Stimulated activated CD4-positive, alpha-beta T cell treated with anti-CD3 and anti-CD28 coated beads, Interleukin-2, amount 100 ng/mL, for 48 hours (primary cell): ENCODE measurements at regions not wholly inside any gene's neighbourhood (a gene's known extent, or its start where the extent isn't known, plus 50 kb on each side); places are given as distances from the start of the nearest gene placed in this dataset.

ENCODE experiments used
- DNase-seq, 2 donors: peaks; one replicate each; pipeline ENCODE4 v3.0.0-alpha.2; 2020

GRCh38 chr3:30503446-30503845, 103.0 kb upstream of the TGFBR2 start:
- DNase-seq: no peak

GRCh38 chr3:30504939-30505338, 101.5 kb upstream of the TGFBR2 start:
- DNase-seq: no peak

GRCh38 chr3:30505866-30506520, 100.4 kb upstream of the TGFBR2 start:
- DNase-seq: no peak

GRCh38 chr3:30508339-30508738, 98.1 kb upstream of the TGFBR2 start:
- no peak for DNase-seq

GRCh38 chr3:30510596-30510995, 95.8 kb upstream of the TGFBR2 start:
- DNase-seq: no peak

GRCh38 chr3:30511524-30512251, 94.7 kb upstream of the TGFBR2 start:
- peak in 1 of 2 donors; percentile 12 for DNase-seq

GRCh38 chr3:30512576-30512975, 93.8 kb upstream of the TGFBR2 start:
- no peak for DNase-seq

GRCh38 chr3:30513374-30514152, 92.8 kb upstream of the TGFBR2 start:
- no peak for DNase-seq

- no peak for DNase-seq
These were observed 90.2 kb upstream of the TGFBR2 start for GRCh38 chr3:30516238-30516637.

- no peak for DNase-seq
These were observed 88.1 kb upstream of the TGFBR2 start for GRCh38 chr3:30518181-30518864.

- no peak for DNase-seq
These were observed 87.5 kb upstream of the TGFBR2 start for GRCh38 chr3:30518872-30519271.

GRCh38 chr3:30520699-30521098, 85.7 kb upstream of the TGFBR2 start:
- DNase-seq: no peak

- no peak for DNase-seq
These were observed 85.2 kb upstream of the TGFBR2 start for GRCh38 chr3:30521156-30521715.

- DNase-seq: no peak
These were observed 83.9 kb upstream of the TGFBR2 start for GRCh38 chr3:30522476-30522875.

GRCh38 chr3:30523366-30523765, 83.0 kb upstream of the TGFBR2 start:
- DNase-seq: no peak

- DNase-seq: no peak
These were observed 81.9 kb upstream of the TGFBR2 start for GRCh38 chr3:30524357-30525040.

- DNase-seq: no peak
These were observed 80.4 kb upstream of the TGFBR2 start for GRCh38 chr3:30526031-30526430.

- DNase-seq: no peak
These were observed 79.2 kb upstream of the TGFBR2 start for GRCh38 chr3:30527186-30527585.

GRCh38 chr3:30527720-30528119, 78.7 kb upstream of the TGFBR2 start:
- DNase-seq: no peak

GRCh38 chr3:30530084-30530483, 76.3 kb upstream of the TGFBR2 start:
- no peak for DNase-seq

GRCh38 chr3:30531017-30531570, 75.3 kb upstream of the TGFBR2 start:
- DNase-seq: no peak

- no peak for DNase-seq
These were observed 70.9 kb upstream of the TGFBR2 start for GRCh38 chr3:30535525-30535924.
